A673 (cell line): ENCODE measurements at regions not wholly inside any gene's neighbourhood (a gene's known extent, or its start where the extent isn't known, plus 50 kb on each side); places are given as distances from the start of the nearest gene placed in this dataset.

Experiments used
- BruUV-seq: library from RNA; stranded (reverse); fragments of 400-500 nt; replicated peaks from 2 replicates; lab custom pipeline; 2021; lab: Mats Ljungman, UMichigan
- CTCF ChIA-PET: fragments of 300-600 bp; sonication (Branson Sonifier 250); formaldehyde crosslinking; loops from one replicate; lab custom pipeline; 2022; ENCODE audit warnings: antibody characterized with exemption; lab: Charles Lee
- POLR2A ChIA-PET: fragments of 300-600 bp; sonication (Branson Sonifier 250); formaldehyde crosslinking; loops from one replicate; lab custom pipeline; 2022; ENCODE audit warnings: antibody characterized with exemption; ENCODE audit not compliant: low non-redundant PET; lab: Charles Lee
- DNase-seq: peaks from one replicate; pipeline ENCODE4 v3.0.0-alpha.2; 2015; ENCODE audit warnings: low spot score
- H3K27ac ChIP-seq: fragments of 200-600 bp; sonication (generic); 2 replicates; pipeline ENCODE4 v1.5.1; 2016; ENCODE audit warnings: mixed run types, low read depth, mild to moderate bottlenecking, mixed read lengths, antibody characterized with exemption, low read length; ENCODE audit not compliant: poor library complexity, severe bottlenecking
- H3K27me3 ChIP-seq: fragments of 200-600 bp; sonication (generic); replicated peaks from 2 replicates; pipeline ENCODE4 v1.6.1; 2017; ENCODE audit warnings: mixed run types, low read depth, mild to moderate bottlenecking, mixed read lengths, antibody characterized with exemption, low read length; ENCODE audit not compliant: insufficient read depth, poor library complexity
- H3K36me3 ChIP-seq: fragments of 200-600 bp; sonication (generic); 2 replicates; pipeline ENCODE4 v1.6.1; 2016; ENCODE audit warnings: mixed run types, mild to moderate bottlenecking, mixed read lengths, antibody characterized with exemption, low read length; ENCODE audit not compliant: insufficient read depth, poor library complexity, severe bottlenecking
- H3K4me1 ChIP-seq: fragments of 200-600 bp; sonication (generic); 2 replicates; pipeline ENCODE4 v1.6.1; 2017; ENCODE audit warnings: mixed run types, mild to moderate bottlenecking, mixed read lengths, antibody characterized with exemption, low read length; ENCODE audit not compliant: insufficient read depth, poor library complexity, severe bottlenecking
- H3K4me3 ChIP-seq: fragments of 200-600 bp; sonication (generic); 2 replicates; pipeline ENCODE4 v1.5.1; 2016; ENCODE audit warnings: low read depth, mixed run types, mild to moderate bottlenecking, mixed read lengths, low read length; ENCODE audit not compliant: poor library complexity, severe bottlenecking
- H3K9me3 ChIP-seq: fragments of 200-600 bp; sonication (generic); 2 replicates; pipeline ENCODE4 v1.6.1; 2016; ENCODE audit warnings: mixed run types, low read depth, mild to moderate bottlenecking, mixed read lengths, antibody characterized with exemption, low read length; ENCODE audit not compliant: poor library complexity, severe bottlenecking
- EZH2 ChIP-seq: fragments of 200-600 bp; sonication (generic); IDR thresholded peaks from 2 replicates; pipeline ENCODE4 v1.6.1; 2017; ENCODE audit warnings: borderline replicate concordance, low read depth, mild to moderate bottlenecking, mixed read lengths, antibody characterized with exemption, low read length; ENCODE audit not compliant: poor library complexity, severe bottlenecking
- intact Hi-C: fragments of 100-400 bp; cut with micrococcal nuclease; formaldehyde crosslinking; loops from one replicate; pipeline ENCODE4 v1.10.0; 2022; ENCODE audit not compliant: unreplicated experiment
- TF ChIP-seq, protein P1 (sequence below): fragments of 300-800, 200-600 bp; sonication (generic); conservative IDR thresholded peaks from 2 replicates; pipeline ENCODE4 v1.5.1; 2017; ENCODE audit warnings: low read depth, mild to moderate bottlenecking, antibody characterized with exemption, low read length, moderate library complexity, mixed read lengths

DNA sequence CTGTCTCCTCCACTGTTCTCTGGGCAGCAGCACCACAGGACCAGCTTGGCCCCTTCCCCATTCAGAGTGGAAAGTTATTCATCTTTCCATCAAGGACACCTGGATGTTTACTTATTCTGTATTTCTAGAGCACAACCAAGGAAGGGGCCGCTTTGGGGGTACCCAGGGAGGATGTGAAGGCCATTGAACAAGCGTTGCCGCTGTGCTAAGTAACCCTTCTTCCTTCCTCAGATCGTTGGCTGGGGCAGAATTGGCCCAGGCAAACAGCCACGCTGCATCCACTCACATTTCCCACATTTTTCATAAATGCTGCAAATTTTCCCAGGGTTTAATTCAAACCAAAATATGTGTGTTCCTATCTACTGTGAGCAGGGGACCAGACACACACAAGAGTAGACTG, 76.2 kb upstream of the NPAS2 start:
- intact Hi-C loops: no loop called here
- Histone ChIP-seq H3K4me1 (no peaks in the 10 kb centered on the region), H3K9me3 (no peaks in the 10 kb centered on the region), H3K4me3 (no peak overlapping the region), H3K36me3 (no peaks in the 10 kb centered on the region), H3K27ac (no peak overlapping the region), H3K27me3 (no peaks in the 10 kb centered on the region)
- POLR2A ChIA-PET: no interaction called here
- CTCF ChIA-PET: no interaction called here
- BruUV-seq: no TSS peak
- DNase-seq: no peak
- TF ChIP-seq, protein P1, sequence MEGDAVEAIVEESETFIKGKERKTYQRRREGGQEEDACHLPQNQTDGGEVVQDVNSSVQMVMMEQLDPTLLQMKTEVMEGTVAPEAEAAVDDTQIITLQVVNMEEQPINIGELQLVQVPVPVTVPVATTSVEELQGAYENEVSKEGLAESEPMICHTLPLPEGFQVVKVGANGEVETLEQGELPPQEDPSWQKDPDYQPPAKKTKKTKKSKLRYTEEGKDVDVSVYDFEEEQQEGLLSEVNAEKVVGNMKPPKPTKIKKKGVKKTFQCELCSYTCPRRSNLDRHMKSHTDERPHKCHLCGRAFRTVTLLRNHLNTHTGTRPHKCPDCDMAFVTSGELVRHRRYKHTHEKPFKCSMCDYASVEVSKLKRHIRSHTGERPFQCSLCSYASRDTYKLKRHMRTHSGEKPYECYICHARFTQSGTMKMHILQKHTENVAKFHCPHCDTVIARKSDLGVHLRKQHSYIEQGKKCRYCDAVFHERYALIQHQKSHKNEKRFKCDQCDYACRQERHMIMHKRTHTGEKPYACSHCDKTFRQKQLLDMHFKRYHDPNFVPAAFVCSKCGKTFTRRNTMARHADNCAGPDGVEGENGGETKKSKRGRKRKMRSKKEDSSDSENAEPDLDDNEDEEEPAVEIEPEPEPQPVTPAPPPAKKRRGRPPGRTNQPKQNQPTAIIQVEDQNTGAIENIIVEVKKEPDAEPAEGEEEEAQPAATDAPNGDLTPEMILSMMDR: no peak
- no peak for TF ChIP-seq EZH2

DNA sequence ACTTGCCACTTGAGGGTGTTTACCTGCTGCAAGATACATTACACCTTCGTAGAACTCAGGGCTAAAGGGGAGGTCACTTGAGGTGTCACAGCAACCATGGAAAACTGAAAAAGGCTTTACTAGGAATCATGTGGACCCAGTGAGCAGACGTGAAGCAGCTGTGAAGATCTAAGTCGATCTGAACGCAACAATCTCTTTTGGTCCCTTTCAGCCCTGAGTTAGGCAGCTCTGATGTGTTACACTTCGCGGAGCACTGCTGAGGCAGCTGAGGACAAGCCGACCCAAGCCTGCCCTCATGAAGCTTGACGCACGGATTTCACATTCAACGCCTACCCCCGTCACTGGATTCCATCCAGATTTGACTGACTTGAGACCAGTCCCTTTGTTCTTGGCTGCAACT, 75.8 kb upstream of the NPAS2 start:
- Histone ChIP-seq H3K9me3 (no peaks in the 10 kb centered on the region), H3K36me3 (no peaks in the 10 kb centered on the region), H3K27ac (no peak overlapping the region), H3K27me3 (no peaks in the 10 kb centered on the region), H3K4me1 (no peaks in the 10 kb centered on the region), H3K4me3 (no peak overlapping the region)
- no peak for DNase-seq
- no peak for TF ChIP-seq EZH2
- TF ChIP-seq, protein P1: no peak
- intact Hi-C loops: no loop called here
- POLR2A ChIA-PET: no interaction called here
- BruUV-seq: no TSS peak
- CTCF ChIA-PET: no interaction called here

DNA sequence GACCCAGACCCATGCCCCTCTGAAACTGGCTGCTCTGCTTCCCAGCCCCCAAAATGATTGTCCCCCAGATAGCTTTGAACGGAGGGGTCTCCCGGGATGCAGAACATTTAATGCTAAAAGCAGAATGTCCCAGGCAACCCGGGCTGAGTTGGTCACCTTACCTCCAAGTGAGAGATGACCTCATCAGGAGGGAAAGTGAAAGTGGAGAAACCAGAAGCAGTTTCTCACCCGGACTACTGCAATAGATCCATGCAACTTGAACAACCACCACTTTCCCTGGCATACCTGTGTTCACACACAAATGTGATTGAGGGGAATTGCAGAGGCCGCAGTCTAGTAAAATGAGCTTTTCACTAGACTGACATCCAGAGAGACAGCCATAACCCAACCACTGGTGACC, 75.3 kb upstream of the NPAS2 start:
- Histone ChIP-seq H3K9me3 (no peaks in the 10 kb centered on the region), H3K4me1 (no peaks in the 10 kb centered on the region), H3K36me3 (no peaks in the 10 kb centered on the region), H3K27me3 (no peaks in the 10 kb centered on the region), H3K4me3 (no peak overlapping the region), H3K27ac (no peak overlapping the region)
- TF ChIP-seq EZH2: no peak
- TF ChIP-seq, protein P1: no peak
- POLR2A ChIA-PET: no interaction called here
- intact Hi-C loops: no loop called here
- CTCF ChIA-PET: no interaction called here
- BruUV-seq: no TSS peak
- DNase-seq: no peak
